ENCODE measurements at regions not wholly inside any gene's neighbourhood (a gene's known extent, or its start where the extent isn't known, plus 50 kb on each side); places are given as distances from the start of the nearest gene placed in this dataset.

DNA sequence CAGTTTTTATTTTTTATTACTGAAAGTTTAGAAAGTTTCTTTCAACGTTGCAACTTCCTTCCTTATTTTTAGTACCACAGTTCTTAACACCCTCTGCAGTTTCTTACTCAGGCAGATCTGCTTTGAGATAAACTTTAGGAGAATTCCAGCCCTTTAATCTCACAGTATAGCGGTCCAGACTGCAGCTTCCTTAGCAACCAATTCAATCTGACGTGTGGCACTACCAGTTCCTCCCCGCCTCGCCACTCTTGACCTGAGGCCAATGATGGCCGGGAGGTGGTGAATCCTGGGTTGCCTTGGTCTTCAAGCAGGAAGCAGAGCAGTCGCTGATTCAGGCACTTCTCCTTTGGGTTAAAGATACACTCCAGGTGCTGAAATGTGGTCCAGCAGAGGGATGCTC, 334.3 kb upstream of the TRPC7 start:
- H3K4me2 ChIP-seq (ENCODE audit: low read depth, low read length) = no peak overlapping the region
- no peaks in the 10 kb centered on the region for H3K9me3 ChIP-seq (replicated peaks; ENCODE audit: insufficient read depth, low read length)
- no peak overlapping the region for H3K27ac ChIP-seq (ENCODE audit: low read length)
- no peaks in the 10 kb centered on the region for H3K79me2 ChIP-seq (ENCODE audit: low read length)
- H3F3A ChIP-seq (ENCODE audit: insufficient read depth, low read length) = no peaks in the 10 kb centered on the region
- no peak overlapping the region for H2AFZ ChIP-seq (ENCODE audit: low read length)
- H3K9ac ChIP-seq (ENCODE audit: low read length) = no peak overlapping the region
- H3K9me2 ChIP-seq (replicated peaks; ENCODE audit: insufficient read depth, low read length) = no peaks in the 10 kb centered on the region
- TF ChIP-seq EZH2 (optimal IDR thresholded peaks at IDR 0.05; ENCODE audit: low read depth, low read length) (no peak), EZH2phosphoT487 (IDR thresholded peaks at IDR 0.05; ENCODE audit: low read length) (no peak)
- TF ChIP-seq, protein P1, sequence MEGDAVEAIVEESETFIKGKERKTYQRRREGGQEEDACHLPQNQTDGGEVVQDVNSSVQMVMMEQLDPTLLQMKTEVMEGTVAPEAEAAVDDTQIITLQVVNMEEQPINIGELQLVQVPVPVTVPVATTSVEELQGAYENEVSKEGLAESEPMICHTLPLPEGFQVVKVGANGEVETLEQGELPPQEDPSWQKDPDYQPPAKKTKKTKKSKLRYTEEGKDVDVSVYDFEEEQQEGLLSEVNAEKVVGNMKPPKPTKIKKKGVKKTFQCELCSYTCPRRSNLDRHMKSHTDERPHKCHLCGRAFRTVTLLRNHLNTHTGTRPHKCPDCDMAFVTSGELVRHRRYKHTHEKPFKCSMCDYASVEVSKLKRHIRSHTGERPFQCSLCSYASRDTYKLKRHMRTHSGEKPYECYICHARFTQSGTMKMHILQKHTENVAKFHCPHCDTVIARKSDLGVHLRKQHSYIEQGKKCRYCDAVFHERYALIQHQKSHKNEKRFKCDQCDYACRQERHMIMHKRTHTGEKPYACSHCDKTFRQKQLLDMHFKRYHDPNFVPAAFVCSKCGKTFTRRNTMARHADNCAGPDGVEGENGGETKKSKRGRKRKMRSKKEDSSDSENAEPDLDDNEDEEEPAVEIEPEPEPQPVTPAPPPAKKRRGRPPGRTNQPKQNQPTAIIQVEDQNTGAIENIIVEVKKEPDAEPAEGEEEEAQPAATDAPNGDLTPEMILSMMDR (IDR thresholded peaks at IDR 0.05; ENCODE audit: low read length) = no peak
- H3K27me3 ChIP-seq (replicated peaks; ENCODE audit: insufficient read depth, low read length) = no peaks in the 10 kb centered on the region
- no peak overlapping the region for H3K4me3 ChIP-seq (ENCODE audit: low read length)
- H3K36me3 ChIP-seq (replicated peaks; ENCODE audit: insufficient read depth, low read length) = no peaks in the 10 kb centered on the region
- no peak for DNase-seq
- no peaks in the 10 kb centered on the region for H4K20me1 ChIP-seq (ENCODE audit: insufficient read depth, low read length)
- no peaks in the 10 kb centered on the region for H3K4me1 ChIP-seq (ENCODE audit: low read length)

DNA sequence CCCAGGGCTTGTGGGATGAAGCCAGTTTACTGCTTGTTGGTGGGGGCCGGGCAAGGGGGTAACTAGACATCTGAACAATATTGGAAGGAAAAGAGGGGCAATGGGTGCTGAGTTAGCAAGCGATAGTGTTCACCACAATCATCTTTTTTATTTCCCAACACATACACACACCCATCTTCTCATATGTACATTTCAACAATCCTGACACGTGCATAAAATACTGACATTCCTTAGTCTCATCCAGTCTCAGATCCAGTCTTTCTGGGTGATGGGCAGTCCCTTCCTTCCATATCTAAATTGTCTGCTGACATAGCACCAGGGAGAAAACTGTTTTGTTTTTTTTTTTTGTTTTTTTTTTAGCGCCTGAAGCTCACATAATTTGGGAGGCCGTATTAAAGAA, 333.6 kb upstream of the TRPC7 start:
- no peak overlapping the region for H3K27ac ChIP-seq (ENCODE audit: low read length)
- H3K4me1 ChIP-seq (ENCODE audit: low read length) = no peaks in the 10 kb centered on the region
- no peak for TF ChIP-seq EZH2 (optimal IDR thresholded peaks at IDR 0.05; ENCODE audit: low read depth, low read length)
- TF ChIP-seq, protein P1 (IDR thresholded peaks at IDR 0.05; ENCODE audit: low read length) = no peak
- no peak for TF ChIP-seq EZH2phosphoT487 (IDR thresholded peaks at IDR 0.05; ENCODE audit: low read length)
- H3K27me3 ChIP-seq (replicated peaks; ENCODE audit: insufficient read depth, low read length) = no peaks in the 10 kb centered on the region
- no peak for DNase-seq
- no peak overlapping the region for H3K9ac ChIP-seq (ENCODE audit: low read length)
- no peaks in the 10 kb centered on the region for H3K36me3 ChIP-seq (replicated peaks; ENCODE audit: insufficient read depth, low read length)
- no peak overlapping the region for H2AFZ ChIP-seq (ENCODE audit: low read length)
- H3K4me3 ChIP-seq (ENCODE audit: low read length) = no peak overlapping the region
- no peak overlapping the region for H3K4me2 ChIP-seq (ENCODE audit: low read depth, low read length)
- no peaks in the 10 kb centered on the region for H3F3A ChIP-seq (ENCODE audit: insufficient read depth, low read length)
- H3K79me2 ChIP-seq (ENCODE audit: low read length) = no peaks in the 10 kb centered on the region
- no peaks in the 10 kb centered on the region for H4K20me1 ChIP-seq (ENCODE audit: insufficient read depth, low read length)
- H3K9me3 ChIP-seq (replicated peaks; ENCODE audit: insufficient read depth, low read length) = no peaks in the 10 kb centered on the region
- no peaks in the 10 kb centered on the region for H3K9me2 ChIP-seq (replicated peaks; ENCODE audit: insufficient read depth, low read length)

DNA sequence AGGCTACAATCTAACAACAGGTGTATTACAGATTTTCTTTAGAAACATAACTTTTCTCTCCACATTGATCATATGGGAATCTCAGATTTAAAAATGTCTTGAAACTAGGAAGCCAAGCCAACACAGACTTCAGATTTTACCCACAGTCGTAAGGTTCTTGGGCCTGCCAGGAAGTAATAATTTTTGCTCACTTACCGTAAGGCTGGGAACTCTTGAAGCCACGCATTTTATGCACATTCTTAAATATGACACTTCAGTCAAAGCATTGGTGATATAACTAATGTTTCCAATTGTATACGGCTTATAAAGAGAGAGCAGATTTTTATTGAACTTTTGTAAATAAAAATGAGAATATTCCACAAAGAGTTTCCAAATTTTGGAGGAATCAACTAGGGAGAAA, 328.9 kb upstream of the TRPC7 start:
- no peak overlapping the region for H3K27ac ChIP-seq (ENCODE audit: low read length)
- no peak overlapping the region for H3K4me2 ChIP-seq (ENCODE audit: low read depth, low read length)
- no peaks in the 10 kb centered on the region for H3K36me3 ChIP-seq (replicated peaks; ENCODE audit: insufficient read depth, low read length)
- no peaks in the 10 kb centered on the region for H3K9me3 ChIP-seq (replicated peaks; ENCODE audit: insufficient read depth, low read length)
- no peaks in the 10 kb centered on the region for H3K79me2 ChIP-seq (ENCODE audit: low read length)
- TF ChIP-seq, protein P1 (IDR thresholded peaks at IDR 0.05; ENCODE audit: low read length) = no peak
- H3F3A ChIP-seq (ENCODE audit: insufficient read depth, low read length) = no peaks in the 10 kb centered on the region
- DNase-seq = no peak
- H3K4me1 ChIP-seq (ENCODE audit: low read length) = no peaks in the 10 kb centered on the region
- H3K9me2 ChIP-seq (replicated peaks; ENCODE audit: insufficient read depth, low read length) = no peaks in the 10 kb centered on the region
- no peaks in the 10 kb centered on the region for H3K27me3 ChIP-seq (replicated peaks; ENCODE audit: insufficient read depth, low read length)
- H4K20me1 ChIP-seq (ENCODE audit: insufficient read depth, low read length) = no peaks in the 10 kb centered on the region
- H2AFZ ChIP-seq (ENCODE audit: low read length) = no peak overlapping the region
- H3K4me3 ChIP-seq (ENCODE audit: low read length) = no peak overlapping the region
- no peak overlapping the region for H3K9ac ChIP-seq (ENCODE audit: low read length)

DNA sequence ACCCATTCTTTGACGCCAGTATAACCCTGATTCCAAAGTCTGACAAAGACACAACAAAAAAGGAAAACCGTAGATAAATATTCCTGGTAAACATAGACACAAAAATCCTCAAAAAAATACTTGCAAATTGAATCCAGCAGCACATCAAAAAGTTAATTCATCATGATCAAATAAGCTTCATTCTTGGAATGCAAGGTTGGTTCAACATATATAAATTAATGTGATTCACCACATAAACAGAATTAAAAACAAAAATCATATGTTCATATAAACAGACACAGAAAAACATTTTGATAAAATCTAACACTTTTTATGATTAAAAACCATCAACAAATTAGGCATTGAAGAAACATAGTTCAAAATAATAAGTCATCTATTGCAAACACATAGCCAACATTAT, 324.2 kb upstream of the TRPC7 start:
- H4K20me1 ChIP-seq (ENCODE audit: insufficient read depth, low read length) = no peaks in the 10 kb centered on the region
- H3K4me1 ChIP-seq (ENCODE audit: low read length) = no peaks in the 10 kb centered on the region
- H3K27ac ChIP-seq (ENCODE audit: low read length) = no peak overlapping the region
- H3K27me3 ChIP-seq (replicated peaks; ENCODE audit: insufficient read depth, low read length) = no peaks in the 10 kb centered on the region
- no peak overlapping the region for H3K9ac ChIP-seq (ENCODE audit: low read length)
- no peak for DNase-seq
- no peak overlapping the region for H3K4me3 ChIP-seq (ENCODE audit: low read length)
- H3K36me3 ChIP-seq (replicated peaks; ENCODE audit: insufficient read depth, low read length) = no peaks in the 10 kb centered on the region
- H3K79me2 ChIP-seq (ENCODE audit: low read length) = no peaks in the 10 kb centered on the region
- TF ChIP-seq EZH2 (optimal IDR thresholded peaks at IDR 0.05; ENCODE audit: low read depth, low read length) (no peak), EZH2phosphoT487 (IDR thresholded peaks at IDR 0.05; ENCODE audit: low read length) (no peak)
- TF ChIP-seq, protein P1 (IDR thresholded peaks at IDR 0.05; ENCODE audit: low read length) = no peak
- H3K9me2 ChIP-seq (replicated peaks; ENCODE audit: insufficient read depth, low read length) = no peaks in the 10 kb centered on the region
- H3F3A ChIP-seq (ENCODE audit: insufficient read depth, low read length) = no peaks in the 10 kb centered on the region
- no peak overlapping the region for H2AFZ ChIP-seq (ENCODE audit: low read length)
- no peak overlapping the region for H3K4me2 ChIP-seq (ENCODE audit: low read depth, low read length)
- H3K9me3 ChIP-seq (replicated peaks; ENCODE audit: insufficient read depth, low read length) = no peaks in the 10 kb centered on the region
